Progenitor cell of endocrine pancreas (in vitro differentiated cells): ENCODE measurements at regions not wholly inside any gene's neighbourhood (a gene's known extent, or its start where the extent isn't known, plus 50 kb on each side); places are given as distances from the start of the nearest gene placed in this dataset.

Experiments used
- DNase-seq: peaks from one replicate; pipeline ENCODE4 v3.0.0; 2021; ENCODE audit warnings: low spot score; ENCODE audit not compliant: unreplicated experiment
- H3K27ac Mint-ChIP-seq: 2 replicates; pipeline ENCODE4 v1.8.0; 2021; ENCODE audit warnings: mild to moderate bottlenecking, moderate library complexity, mixed read lengths
- H3K27me3 Mint-ChIP-seq: 2 replicates; pipeline ENCODE4 v1.8.0; 2021; ENCODE audit warnings: mixed read lengths
- H3K36me3 Mint-ChIP-seq: 2 replicates; pipeline ENCODE4 v1.8.0; 2022; ENCODE audit warnings: mixed read lengths; ENCODE audit not compliant: insufficient read depth
- H3K4me1 Mint-ChIP-seq: 2 replicates; pipeline ENCODE4 v1.8.0; 2021; ENCODE audit warnings: low read depth, mixed read lengths
- H3K4me3 Mint-ChIP-seq: 2 replicates; pipeline ENCODE4 v1.8.0; 2021; ENCODE audit warnings: low read depth, mild to moderate bottlenecking, moderate library complexity, mixed read lengths
- H3K9me3 Mint-ChIP-seq: 2 replicates; pipeline ENCODE4 v1.8.0; 2021; ENCODE audit warnings: low read depth, mixed read lengths
- CTCF ChIP-seq: fragments of 200-600 bp; sonication (generic); IDR thresholded peaks from one replicate; pipeline ENCODE4 v1.5.0; 2021; ENCODE audit warnings: antibody characterized with exemption, mild to moderate bottlenecking; ENCODE audit not compliant: unreplicated experiment

GRCh38 chr4:114539985-114540384 is 58.6 kb upstream of the UGT8 start:
- Mint-ChIP-seq H3K9me3 (peaks cover 10% of the 10 kb centered on the region), H3K4me3 (no peak overlapping the region)

GRCh38 chr4:114547340-114548134 is 51.1 kb upstream of the UGT8 start:
- Mint-ChIP-seq H3K4me3 (no peak overlapping the region), H3K4me1 (no peaks in the 10 kb centered on the region), H3K36me3 (peaks cover 2% of the 10 kb centered on the region), H3K27me3 (peaks cover 15% of the 10 kb centered on the region), H3K9me3 (peaks cover 31% of the 10 kb centered on the region), H3K27ac (no peak overlapping the region)
- no peak for TF ChIP-seq CTCF
- DNase-seq = no peak

More at GRCh38 chr4:114539985-114540384, 58.6 kb upstream of the UGT8 start:
- TF ChIP-seq CTCF = no peak
- DNase-seq = no peak
- peaks cover 7% of the 10 kb centered on the region for H3K4me1 Mint-ChIP-seq
- peaks cover 11% of the 10 kb centered on the region for H3K27me3 Mint-ChIP-seq
- H3K27ac Mint-ChIP-seq = no peak overlapping the region
- no peaks in the 10 kb centered on the region for H3K36me3 Mint-ChIP-seq
